ENCODE measurements at regions not wholly inside any gene's neighbourhood (a gene's known extent, or its start where the extent isn't known, plus 50 kb on each side); places are given as distances from the start of the nearest gene placed in this dataset.
A peak's percentile ranks its signal among the peaks of the same experiment; 100 is the strongest.

DNA sequence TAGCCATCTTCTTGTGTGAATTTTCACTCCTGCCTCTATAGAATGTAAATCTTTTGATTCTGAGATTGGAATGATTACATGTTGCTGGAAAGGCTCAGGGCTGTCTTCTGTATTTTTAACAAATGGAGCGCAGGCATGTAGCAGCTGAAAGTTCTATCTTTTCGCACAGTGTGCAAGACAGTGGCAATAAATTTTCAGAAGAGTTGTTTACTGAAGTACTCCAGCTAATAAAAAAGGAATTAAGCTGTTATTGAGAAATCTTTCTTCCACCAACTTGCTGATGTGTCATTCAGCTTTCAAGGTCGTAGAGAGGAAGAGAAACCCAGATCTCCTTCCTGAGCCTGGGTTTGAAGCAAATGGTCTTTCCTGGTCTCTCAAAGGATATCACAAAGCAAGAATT is 122.0 kb upstream of the PUDP start:
- no peak for DNase-seq

GRCh38 chrX:7269589-7269988 is 121.6 kb upstream of the PUDP start:
- DNase-seq: no peak

DNA sequence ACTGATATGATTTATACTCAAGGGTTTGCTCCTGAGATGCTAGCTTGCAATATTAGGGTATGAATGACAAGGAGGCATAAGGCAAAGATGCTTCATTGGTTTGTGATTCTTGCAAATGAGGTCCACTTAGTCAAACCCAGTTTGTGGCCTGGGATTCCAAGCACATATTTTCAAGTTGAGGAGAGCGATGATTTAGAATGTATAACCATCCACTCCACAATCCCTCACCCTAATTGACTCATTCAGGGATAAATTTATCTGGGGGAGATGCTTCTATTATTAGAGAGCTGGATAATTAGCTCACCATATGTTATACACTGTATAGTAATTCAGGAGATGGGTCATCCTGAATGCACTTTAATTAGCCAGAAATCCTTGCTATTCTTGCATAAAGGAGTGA is 118.3 kb upstream of the PUDP start:
- DNase-seq: no peak

DNA sequence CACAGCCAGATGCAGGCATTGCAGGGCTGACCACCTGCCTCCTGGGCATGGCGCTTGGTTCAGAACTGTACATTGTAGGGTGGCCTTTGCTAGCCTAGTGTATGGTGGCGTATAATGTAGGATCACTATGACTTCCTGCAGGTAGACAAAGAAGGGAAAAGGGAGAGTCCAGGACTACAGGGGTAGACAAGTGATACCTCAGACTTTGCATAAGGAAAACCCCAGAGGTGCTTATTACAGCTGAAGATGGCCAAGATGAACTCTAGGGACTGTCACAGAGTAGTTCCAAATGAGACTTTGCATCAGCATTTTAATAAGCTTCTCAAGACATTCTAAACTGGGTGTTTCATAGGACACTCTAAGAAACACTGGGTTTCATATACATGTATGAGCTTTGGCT is 116.4 kb upstream of the PUDP start:
- no peak for DNase-seq

GRCh38 chrX:7263961-7264360 is 116.0 kb upstream of the PUDP start:
- DNase-seq: no peak

DNA sequence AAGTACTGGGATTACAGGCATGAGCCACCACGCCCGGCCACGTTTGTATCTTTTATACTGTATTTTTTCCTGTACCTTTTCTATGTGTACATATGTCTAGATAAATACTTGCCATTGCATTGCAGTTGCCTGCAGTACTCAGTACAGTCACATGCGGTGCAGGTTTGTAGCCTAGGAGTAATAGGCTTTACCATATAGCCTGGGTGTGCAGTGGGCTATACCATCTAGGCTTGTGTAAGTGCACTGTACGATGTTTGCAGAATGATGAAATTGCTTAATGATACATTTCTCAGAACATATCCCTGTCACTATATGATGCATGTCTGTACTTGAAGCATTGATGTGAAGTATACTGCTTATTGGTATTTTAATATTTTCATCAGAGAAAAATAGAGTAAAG is 115.4 kb upstream of the PUDP start:
- no peak for DNase-seq

DNA sequence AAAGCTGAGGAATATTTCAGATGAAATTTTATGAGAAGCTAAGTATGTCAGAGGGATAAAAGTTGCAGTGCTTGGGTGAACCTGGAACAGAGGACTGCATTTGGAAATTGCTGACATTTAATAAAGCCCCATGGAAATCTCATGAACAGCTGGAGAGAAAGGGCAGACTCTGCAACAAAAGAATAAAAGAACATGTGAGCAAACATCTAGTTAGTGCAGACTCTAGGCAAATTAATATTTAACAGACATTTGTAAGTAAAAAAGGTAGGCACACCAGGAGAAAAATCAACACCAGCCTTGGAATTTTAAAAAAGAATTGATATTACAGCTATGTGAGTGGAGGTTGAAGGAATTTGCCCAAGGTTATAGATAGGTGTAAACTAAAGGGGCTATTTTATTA is 114.6 kb upstream of the PUDP start:
- DNase-seq: no peak

DNA sequence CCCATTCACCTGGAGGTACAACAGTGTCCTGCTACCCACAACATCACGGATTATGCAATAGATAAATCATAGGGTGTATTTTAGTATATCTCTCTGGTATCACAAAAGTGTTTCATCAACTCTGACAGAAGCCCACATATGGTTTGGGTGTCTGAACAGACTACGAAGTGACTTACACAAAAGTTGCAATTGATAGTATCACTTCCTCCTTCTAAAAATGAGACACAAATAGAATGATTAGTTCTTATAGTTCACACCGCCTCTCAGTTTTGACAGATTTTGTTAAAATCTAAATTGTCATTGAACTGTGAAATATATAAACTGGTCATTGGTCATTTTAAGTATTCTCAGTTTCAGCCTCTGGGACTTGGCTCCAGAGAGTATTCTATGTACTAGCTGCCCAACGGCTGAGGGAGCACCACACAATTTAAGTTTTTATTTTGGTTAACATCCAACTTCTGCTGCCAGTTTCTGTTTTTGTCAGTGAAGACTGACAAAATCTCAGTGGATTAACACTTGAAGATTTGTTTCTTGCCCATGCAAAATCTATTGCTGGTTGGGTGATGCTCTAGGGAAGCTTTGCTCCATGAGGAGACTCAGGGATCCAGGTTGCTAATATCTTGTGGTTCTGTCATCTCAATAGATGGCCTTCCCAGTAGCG is 113.8 kb upstream of the PUDP start:
- no peak for DNase-seq

DNA sequence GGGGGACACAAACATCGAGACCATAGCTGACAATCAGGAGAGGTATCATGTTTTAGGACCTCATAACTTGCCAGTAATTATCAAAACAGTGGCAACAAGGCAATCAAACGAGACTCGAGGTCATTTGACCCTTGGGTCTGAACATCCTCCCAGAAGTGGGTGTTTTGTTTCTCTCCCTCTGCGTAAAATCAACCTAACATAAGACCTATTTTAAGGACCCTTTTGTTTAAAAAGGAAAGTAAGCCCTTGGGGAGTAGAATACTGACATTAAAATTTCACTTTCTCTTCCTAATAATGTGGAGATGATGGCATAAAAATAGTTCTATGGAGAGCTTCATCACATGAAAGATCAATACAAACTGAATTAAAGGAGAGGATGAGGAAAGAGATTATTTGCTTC is 106.2 kb upstream of the PUDP start:
- DNase-seq: no peak

GRCh38 chrX:7253565-7253964 is 105.6 kb upstream of the PUDP start:
- DNase-seq: no peak

DNA sequence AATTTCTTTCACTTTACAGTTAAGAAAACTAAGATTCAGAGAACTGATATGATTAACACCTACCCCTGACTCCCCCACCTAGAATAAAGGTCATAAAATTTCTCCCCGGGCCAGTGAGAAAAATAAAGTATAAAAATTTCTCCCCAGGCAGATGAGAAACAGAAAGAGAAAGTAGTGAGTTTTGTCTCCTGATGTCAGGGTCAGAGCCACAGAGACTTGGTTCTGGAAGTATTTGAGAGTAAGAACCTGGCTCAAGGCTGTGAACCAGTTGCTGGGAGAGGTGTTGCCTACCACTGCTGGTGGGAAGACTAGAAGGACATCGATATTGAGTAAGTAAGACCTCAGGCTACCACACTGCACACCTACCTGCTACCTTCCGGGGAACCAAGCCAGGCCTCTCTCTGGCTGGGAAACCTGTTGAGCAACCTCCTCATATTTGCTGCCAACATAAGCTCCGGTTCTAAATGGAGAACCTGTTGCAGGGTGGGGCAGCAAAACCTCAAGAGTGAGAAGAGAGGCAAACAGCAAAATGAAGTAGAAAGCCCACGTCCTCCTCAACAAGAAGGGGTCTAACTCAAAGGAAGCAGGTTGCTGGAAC is 104.2 kb upstream of the PUDP start:
- DNase-seq: no peak

GRCh38 chrX:7247346-7247745 is 99.4 kb upstream of the PUDP start:
- peak; percentile 8 for DNase-seq

DNA sequence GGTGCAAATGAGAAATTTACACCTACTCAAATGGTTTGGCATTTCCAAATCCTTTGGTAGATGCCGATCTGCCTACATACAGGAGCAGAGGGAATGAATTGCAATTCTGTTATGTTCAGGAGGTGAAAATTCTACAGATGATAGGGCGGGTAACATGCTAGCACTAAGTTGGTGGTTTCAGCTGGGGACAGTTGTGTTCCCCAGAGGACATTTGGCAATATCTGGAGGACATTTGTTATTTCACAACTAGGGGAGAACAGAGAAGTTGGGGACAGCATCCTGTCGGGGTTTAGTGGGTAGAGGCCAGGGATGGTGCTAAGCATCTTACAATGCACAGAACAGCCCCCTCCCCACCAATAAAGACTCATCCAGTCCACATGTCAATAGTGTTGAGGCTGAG is 96.5 kb upstream of the PUDP start:
- DNase-seq: peak; percentile 49

DNA sequence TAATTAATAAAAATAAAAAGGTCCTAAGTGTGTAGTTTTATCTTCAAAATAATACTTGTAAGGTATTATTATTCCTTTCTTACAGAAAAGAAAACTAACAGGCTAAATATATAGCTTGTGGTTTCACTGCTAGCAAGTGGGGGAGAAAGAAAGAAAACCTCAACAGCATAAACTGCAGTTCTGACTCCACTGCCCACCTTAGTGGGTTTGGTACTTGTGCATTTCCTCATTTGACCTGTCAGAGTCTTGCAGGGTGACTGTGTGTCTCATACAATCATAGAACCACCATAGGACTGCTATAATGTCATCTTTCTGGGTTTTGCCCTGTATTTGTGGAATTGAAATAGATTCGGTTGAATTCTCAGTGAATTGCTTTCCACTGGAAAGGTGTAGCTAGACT is 94.7 kb upstream of the PUDP start:
- peak; percentile 4 for DNase-seq

GRCh38 chrX:7240929-7241328 is 93.0 kb upstream of the PUDP start:
- DNase-seq: no peak

DNA sequence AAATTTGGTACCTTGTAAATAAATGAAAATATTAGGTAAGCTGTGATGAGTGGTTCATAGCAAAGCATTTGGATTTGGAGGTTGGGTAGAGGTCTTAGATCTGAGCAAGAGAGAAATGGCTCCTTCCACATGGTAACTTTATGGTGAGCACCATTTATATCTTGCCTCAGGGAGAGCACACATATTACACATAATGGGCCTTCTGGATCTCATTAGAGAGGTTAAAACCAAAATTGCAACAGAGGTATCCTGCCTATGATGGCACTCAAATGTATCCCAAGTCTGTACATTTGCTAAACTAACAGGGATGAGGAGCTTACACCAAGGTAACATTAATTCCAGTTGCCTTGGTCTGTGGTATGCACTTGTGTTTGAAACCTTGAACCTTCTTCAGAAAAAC is 87.1 kb upstream of the PUDP start:
- DNase-seq: no peak

GRCh38 chrX:7233580-7234406 is 85.8 kb upstream of the PUDP start:
- no peak for DNase-seq

DNA sequence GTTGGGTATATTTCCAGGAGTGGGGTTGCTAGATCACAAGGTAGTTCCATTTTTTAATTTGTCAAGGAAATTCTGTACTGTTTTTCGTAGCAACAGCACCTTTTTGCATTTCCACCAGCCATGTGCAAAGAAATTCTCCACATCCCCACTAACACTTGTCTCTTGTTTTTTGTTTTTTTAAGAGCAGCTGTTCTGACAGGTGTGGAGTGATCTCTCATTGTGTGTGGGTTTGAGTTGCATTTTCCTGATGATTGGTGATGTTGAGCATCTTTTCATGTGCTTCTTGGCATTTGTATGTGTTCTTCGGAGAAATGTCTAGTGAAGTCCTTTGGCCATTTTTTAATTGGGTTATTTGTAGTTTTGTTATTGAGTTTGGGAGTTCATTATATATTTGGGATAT is 80.3 kb upstream of the PUDP start:
- no peak for DNase-seq

DNA sequence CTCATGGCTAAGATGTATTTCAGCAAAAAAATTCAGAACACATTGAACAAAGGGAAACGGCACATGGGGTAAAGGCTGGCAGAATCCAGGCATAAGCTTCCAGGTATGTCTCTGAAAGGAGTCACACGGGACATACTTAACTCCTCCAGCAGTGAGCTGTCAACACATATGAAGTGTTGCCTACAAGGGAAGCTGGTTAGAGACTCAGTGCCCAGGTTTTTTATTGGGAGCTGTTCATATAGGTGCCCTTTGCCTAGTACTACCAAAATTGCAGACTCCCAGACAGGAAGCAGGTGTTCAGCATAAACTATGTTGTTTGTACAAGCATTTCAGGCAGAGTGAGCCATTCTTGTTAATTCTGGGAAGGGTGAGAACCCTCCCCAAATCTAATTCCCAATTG is 77.4 kb upstream of the PUDP start:
- DNase-seq: no peak

DNA sequence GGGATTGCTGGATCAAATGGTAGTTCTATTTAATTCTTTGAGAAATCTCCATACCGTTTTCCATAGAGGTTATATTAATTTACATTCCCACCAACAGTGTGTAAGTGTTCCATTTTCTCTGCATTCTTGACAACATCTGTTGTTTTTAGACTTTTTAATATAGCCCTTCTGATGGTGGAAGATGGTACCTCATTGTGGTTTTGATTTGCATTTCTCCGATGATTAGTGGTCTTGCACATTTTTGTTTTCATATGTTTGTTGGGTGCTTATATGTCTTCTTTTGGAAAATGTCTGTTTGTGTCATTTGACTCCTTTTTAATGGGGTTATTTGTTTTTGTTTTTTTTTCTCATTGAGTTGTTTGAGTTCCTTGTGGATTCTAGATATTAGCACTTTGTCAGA is 75.3 kb upstream of the PUDP start:
- no peak for DNase-seq

DNA sequence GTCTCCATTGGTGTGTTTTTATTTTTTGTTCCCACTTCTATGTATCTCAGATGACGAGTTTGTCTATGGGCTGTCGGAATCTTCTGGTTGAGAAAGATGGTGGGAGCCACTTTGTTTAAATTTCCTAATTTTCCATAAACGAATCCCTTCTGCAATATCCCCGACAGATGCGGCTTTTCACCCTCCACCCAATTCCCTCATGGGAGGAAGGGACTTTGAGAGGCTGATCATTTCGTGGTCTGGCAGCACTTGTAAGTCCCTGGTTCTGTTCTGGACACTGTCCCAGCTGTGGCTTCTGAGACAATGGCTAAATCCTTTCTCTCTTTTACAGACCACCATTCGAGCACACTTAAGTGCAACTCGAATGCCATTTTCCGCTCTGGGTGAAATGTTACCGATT is 72.2 kb upstream of the PUDP start:
- DNase-seq: no peak

GRCh38 chrX:7219153-7219705 is 71.3 kb upstream of the PUDP start:
- no peak for DNase-seq

GRCh38 chrX:7218321-7219152 is 70.6 kb upstream of the PUDP start:
- no peak for DNase-seq
